Heart left ventricle (tissue), 16 donors: ENCODE measurements at regions not wholly inside any gene's neighbourhood (a gene's known extent, or its start where the extent isn't known, plus 50 kb on each side); places are given as distances from the start of the nearest gene placed in this dataset.
A peak's percentile ranks its signal among the peaks of the same experiment; 100 is the strongest.

Source experiments
- ATAC-seq, 4 donors: fragments of 200-7000 bp; cut with Tn5 transposase; one replicate each; pipeline ENCODE4 v1.9.1; 2020 to 2022; ENCODE audit warnings: moderate library complexity in 4 of 4, mild to moderate bottlenecking in 3 of 4, moderate number of reproducible peaks in 1 of 4
- DNase-seq, 5 donors: peaks; one replicate each; pipeline ENCODE4 v3.0.0-alpha.2; 2020
- H3K27ac ChIP-seq, 12 donors: fragments of 200-600 bp; sonication (generic) in 4 of 12; one replicate each; pipeline versions ENCODE4 v1.5.0 to v1.8.0; 2016 to 2022; ENCODE audit warnings: mild to moderate bottlenecking in 2 of 12
- H3K27me3 ChIP-seq, 9 donors: fragments of 200-600 bp; sonication (generic) in 2 of 9; one replicate each; pipeline versions ENCODE4 v1.5.1 to v1.8.0; 2016 to 2022; ENCODE audit warnings: mild to moderate bottlenecking in 3 of 9
- H3K36me3 ChIP-seq, 9 donors: fragments of 200-600 bp; sonication (generic) in 2 of 9; one replicate each; pipeline versions ENCODE4 v1.5.0 to v1.8.0; 2018 to 2022; ENCODE audit warnings: mild to moderate bottlenecking in 2 of 9
- H3K4me1 ChIP-seq, 12 donors: fragments of 200-600 bp; sonication (generic) in 4 of 12; one replicate each; pipeline versions ENCODE4 v1.5.0 to v1.8.0; 2016 to 2022; ENCODE audit warnings: mild to moderate bottlenecking in 3 of 12
- H3K4me3 ChIP-seq, 12 donors: fragments of 200-600 bp; sonication (generic) in 4 of 12; one replicate each; pipeline versions ENCODE4 v1.5.0 to v1.8.0; 2017 to 2022; ENCODE audit warnings: mild to moderate bottlenecking in 9 of 12, moderate library complexity in 4 of 12
- H3K9me3 ChIP-seq, 12 donors: fragments of 200-600 bp; sonication (generic) in 4 of 12; one replicate each; pipeline versions ENCODE4 v1.5.0 to v1.8.0; 2016 to 2022; ENCODE audit warnings: mild to moderate bottlenecking in 1 of 12
- POLR2A ChIP-seq, 2 donors: fragments of 450-650 bp; IDR thresholded peaks; one replicate each; pipeline ENCODE4 v1.6.1; 2017; ENCODE audit warnings: antibody characterized with exemption in 2 of 2, mild to moderate bottlenecking in 2 of 2, moderate library complexity in 2 of 2
- WGBS, 4 donors: extraction: QIAGEN DNeasy Blood & Tissue Kit in 2 of 4; methylation state at CpG; one replicate each; pipeline versions ENCODE4 v1.1.5 to v1.1.7; 2013 to 2018; 5-methylcytosine and 5-hydroxymethylcytosine counted together
- intact Hi-C, 10 donors: fragments of 100-400 bp; cut with DNase I; formaldehyde crosslinking; loops; one replicate each; pipeline versions ENCODE4 v1.11.1 to v1.14.2; 2022
- TF ChIP-seq, protein P1 (sequence below), 12 donors: fragments of 200-600 bp; sonication (generic) in 4 of 12; IDR thresholded peaks; one replicate each; pipeline versions ENCODE4 v1.5.0 to v1.8.0; 2018 to 2022; ENCODE audit warnings: antibody characterized with exemption in 12 of 12, mild to moderate bottlenecking in 5 of 12
- donor health status: ischemic (EF 13 %, LVEDD 7.1; RV severe dilation, severe dysfunction).
- donor health status: healthy with polysubstance abuse.
- donor health status: DM: no; HTN: yes; CAD: no.
- donor health status: DM: no; HTN: no; CAD: no.
- donor health status: ischemic (EF 25% LVEDD 6.9; RV normal size, moderate dysfunction).
- donor health status: ischemic (EF 25% LVEDD 5.7; RV mildly dilated, moderate dysfunction).
- donor health status: healthy.
- donor health status: DM: yes; HTN: yes; CAD: no.
- donor health status: ischemic (EF 35%, LVEDD 5.7; RV mildly dilated, moderate dysfunction).
- donor health status: nonischemic (EF 11% LVEDD 7.7; RV severe dilation, severe dysfunction).
- donor health status: DM: yes; HTN: yes; CAD: no.
- donor health status: PGD.
- donor health status: ischemic (EF 29% LVEDD 5.4; RV normal size, mild dysfunction).
- donor health status: nonischemic (EF 23%, LVEDD 6.1; RV moderate dilation, normal function).

DNA sequence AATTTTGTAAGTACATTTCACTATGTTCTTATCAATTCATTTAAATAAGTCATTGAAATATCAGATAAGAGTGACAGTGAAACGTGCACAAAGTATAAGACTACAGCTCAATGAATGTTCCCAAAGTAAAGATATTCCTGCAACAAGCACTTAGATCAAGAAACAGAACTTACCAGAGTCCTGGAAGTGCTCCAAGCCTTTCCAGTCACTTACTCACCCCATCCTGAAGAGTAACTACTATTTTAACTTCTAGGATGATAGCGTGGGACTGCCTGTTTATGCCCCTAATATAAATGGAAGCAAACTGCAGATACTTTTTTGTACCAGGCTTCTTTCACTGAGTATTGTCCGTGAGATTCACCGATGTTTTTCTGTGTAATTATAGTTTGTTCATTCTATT, 768.9 kb downstream of the SLC4A3 start:
- ATAC-seq (peak; percentile 68 to 88 (median 78)), DNase-seq (peak in 2 of 5 donors; percentile 42 to 44)
- H3K27me3 ChIP-seq: no peaks in the 10 kb centered on the region
- peaks cover 0 to 3% (median 0%) of the 10 kb centered on the region in 12 donors for H3K9me3 ChIP-seq
- peaks cover 0 to 13% (median 0%) of the 10 kb centered on the region in 12 donors for H3K4me1 ChIP-seq
- intact Hi-C loops: no loop called here
- H3K4me3 ChIP-seq: no peak overlapping the region
- no peaks in the 10 kb centered on the region for H3K36me3 ChIP-seq
- TF ChIP-seq POLR2A (IDR thresholded peaks at IDR 0.05): no peak
- TF ChIP-seq, protein P1, sequence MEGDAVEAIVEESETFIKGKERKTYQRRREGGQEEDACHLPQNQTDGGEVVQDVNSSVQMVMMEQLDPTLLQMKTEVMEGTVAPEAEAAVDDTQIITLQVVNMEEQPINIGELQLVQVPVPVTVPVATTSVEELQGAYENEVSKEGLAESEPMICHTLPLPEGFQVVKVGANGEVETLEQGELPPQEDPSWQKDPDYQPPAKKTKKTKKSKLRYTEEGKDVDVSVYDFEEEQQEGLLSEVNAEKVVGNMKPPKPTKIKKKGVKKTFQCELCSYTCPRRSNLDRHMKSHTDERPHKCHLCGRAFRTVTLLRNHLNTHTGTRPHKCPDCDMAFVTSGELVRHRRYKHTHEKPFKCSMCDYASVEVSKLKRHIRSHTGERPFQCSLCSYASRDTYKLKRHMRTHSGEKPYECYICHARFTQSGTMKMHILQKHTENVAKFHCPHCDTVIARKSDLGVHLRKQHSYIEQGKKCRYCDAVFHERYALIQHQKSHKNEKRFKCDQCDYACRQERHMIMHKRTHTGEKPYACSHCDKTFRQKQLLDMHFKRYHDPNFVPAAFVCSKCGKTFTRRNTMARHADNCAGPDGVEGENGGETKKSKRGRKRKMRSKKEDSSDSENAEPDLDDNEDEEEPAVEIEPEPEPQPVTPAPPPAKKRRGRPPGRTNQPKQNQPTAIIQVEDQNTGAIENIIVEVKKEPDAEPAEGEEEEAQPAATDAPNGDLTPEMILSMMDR (IDR thresholded peaks at IDR 0.05): no peak
- WGBS, 4 donors: 26 to 37% (median 35%) methylated on average over 4 of the region's 4 CpGs
- peak overlapping the region in 5 of 12 donors; percentile 9 to 51 (median 24) for H3K27ac ChIP-seq

DNA sequence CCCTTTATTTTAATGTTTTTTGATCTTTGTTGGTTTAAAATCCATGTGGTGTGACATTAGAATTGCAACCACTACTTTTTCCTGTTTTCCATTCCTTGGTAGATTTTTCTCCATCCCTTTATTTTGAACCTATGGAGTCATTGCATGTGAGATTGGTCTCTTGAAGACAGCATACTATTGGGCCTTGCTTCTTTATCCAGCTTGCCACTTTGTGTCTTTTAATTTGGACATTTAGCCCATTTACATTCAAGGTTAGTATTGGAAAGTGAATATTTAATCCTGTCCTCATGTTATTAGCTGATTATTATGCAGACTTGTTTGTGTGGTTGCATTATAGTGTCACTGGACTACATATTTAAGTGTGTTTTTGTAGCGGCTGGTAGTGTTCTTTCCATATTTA, 782.9 kb downstream of the SLC4A3 start:
- Histone ChIP-seq H3K27ac (no peak overlapping the region), H3K4me3 (no peak overlapping the region), H3K27me3 (no peaks in the 10 kb centered on the region), H3K9me3 (peaks cover 0 to 47% (median 16%) of the 10 kb centered on the region in 12 donors), H3K36me3 (no peaks in the 10 kb centered on the region), H3K4me1 (no peaks in the 10 kb centered on the region)
- TF ChIP-seq, protein P1 (IDR thresholded peaks at IDR 0.05): no peak
- TF ChIP-seq POLR2A (IDR thresholded peaks at IDR 0.05): no peak
- DNase-seq (no peak), ATAC-seq (no peak)
- WGBS, 4 donors: 86 to 97% (median 93%) methylated on average over 1 of the region's 1 CpG
- intact Hi-C loops: no loop called here

DNA sequence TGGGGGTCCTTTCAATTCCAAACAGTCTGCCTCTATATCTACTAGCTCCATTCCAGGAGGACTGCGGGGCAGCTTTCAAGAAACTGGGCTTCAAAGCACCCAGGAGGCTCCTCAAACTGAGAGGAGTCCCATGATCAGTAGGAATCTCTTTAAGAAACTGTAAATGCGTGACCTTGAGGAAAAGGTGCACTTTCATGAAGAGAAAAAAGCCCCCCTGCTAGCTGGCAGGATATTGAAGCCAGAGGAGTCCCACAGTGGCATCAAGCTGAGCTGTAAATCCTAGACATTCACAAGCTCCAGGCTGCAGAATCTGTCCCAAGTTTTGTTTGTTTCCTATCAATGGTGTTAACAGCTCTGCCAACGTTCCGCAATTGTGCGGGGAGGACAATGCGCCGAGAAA, 790.1 kb downstream of the SLC4A3 start:
- H3K9me3 ChIP-seq: peaks cover 0 to 8% (median 0%) of the 10 kb centered on the region in 12 donors
- no peaks in the 10 kb centered on the region for H3K36me3 ChIP-seq
- intact Hi-C loops: no loop called here
- H3K4me3 ChIP-seq: no peak overlapping the region
- WGBS, 4 donors: 52 to 65% (median 56%) methylated on average over 7 of the region's 7 CpGs
- ATAC-seq: no peak
- DNase-seq: no peak
- no peaks in the 10 kb centered on the region for H3K4me1 ChIP-seq
- H3K27me3 ChIP-seq: no peaks in the 10 kb centered on the region
- TF ChIP-seq, protein P1 (IDR thresholded peaks at IDR 0.05): no peak
- no peak for TF ChIP-seq POLR2A (IDR thresholded peaks at IDR 0.05)
- H3K27ac ChIP-seq: no peak overlapping the region

DNA sequence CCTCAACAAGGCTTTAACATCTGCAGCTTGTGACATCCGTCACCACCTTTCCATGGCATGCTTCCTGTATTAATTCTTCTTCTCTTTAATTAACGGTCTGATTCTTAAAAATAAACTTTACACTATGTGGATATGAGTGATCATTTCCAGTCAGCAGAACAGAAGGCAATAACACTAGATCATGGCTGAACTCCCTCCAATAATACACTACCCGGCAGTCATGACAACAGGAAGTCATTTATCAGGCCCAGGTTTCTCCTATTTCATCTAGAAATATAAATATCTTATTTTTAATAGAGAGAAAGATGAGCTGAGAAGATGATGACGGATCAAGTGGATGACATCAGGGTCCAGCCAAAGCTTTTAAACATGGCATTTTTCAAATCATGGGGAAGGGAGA, 792.2 kb downstream of the SLC4A3 start:
- no peak overlapping the region for H3K27ac ChIP-seq
- no peak overlapping the region for H3K4me3 ChIP-seq
- DNase-seq (no peak), ATAC-seq (no peak)
- H3K36me3 ChIP-seq: no peaks in the 10 kb centered on the region
- H3K4me1 ChIP-seq: no peaks in the 10 kb centered on the region
- intact Hi-C loops: no loop called here
- WGBS, 4 donors: 55 to 62% (median 60%) methylated on average over 4 of the region's 4 CpGs
- TF ChIP-seq, protein P1 (IDR thresholded peaks at IDR 0.05): no peak
- TF ChIP-seq POLR2A (IDR thresholded peaks at IDR 0.05): no peak
- H3K27me3 ChIP-seq: no peaks in the 10 kb centered on the region
- no peaks in the 10 kb centered on the region for H3K9me3 ChIP-seq
